ENCODE measurements at regions not wholly inside any gene's neighbourhood (a gene's known extent, or its start where the extent isn't known, plus 50 kb on each side); places are given as distances from the start of the nearest gene placed in this dataset.

DNA sequence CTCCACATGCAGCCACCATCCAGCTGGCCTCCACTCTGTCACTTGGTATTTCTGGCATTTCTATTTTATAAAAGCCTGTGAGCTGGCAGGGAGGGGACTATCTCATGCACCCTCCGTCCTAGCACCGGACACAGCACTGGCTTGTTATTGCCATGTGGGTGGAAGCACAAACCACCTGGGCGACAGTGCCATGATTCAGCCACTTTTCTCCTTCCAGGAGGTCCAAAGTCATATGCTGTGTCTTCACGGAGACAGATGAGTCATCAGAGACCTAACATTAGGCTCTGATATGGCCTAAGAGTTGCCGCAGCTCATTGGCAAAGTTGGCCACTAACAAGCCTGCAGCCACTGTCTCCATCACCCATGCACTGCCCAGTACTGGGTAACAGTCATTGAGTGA, 1123.0 kb downstream of the VRK1 start:
- CTCF ChIA-PET, result no interaction called here
- Histone ChIP-seq H3K9me3 (no peaks in the 10 kb centered on the region), H3K27me3 (replicated peaks in 1 of 2; ENCODE audit: control insufficient read depth in 2 of 2, extremely low read depth in 1 of 2, insufficient read depth in 2 of 2, low read length in 1 of 2) (no peaks in the 10 kb centered on the region), H3K4me1 (ENCODE audit: control insufficient read depth in 1 of 2, extremely low read depth in 1 of 2, insufficient read depth in 2 of 2, low read length in 2 of 2) (peaks cover 5 to 9% of the 10 kb centered on the region in 2 experiments), H3K4me3 (ENCODE audit: control insufficient read depth in 1 of 2, extremely low read depth in 1 of 2, low read length in 1 of 2) (no peak overlapping the region), H3K27ac (ENCODE audit: low read length) (no peak overlapping the region), H3K36me3 (ENCODE audit: control insufficient read depth in 2 of 2, extremely low read depth in 1 of 2, insufficient read depth in 1 of 2, low read length in 1 of 2) (no peaks in the 10 kb centered on the region)
- Mint-ChIP-seq H3K4me1 (peaks cover 17 to 21% (median 20%) of the 10 kb centered on the region in 3 donors), H3K4me3 (no peak overlapping the region), H3K9me3 (no peaks in the 10 kb centered on the region), H3K27ac (no peak overlapping the region), H3K36me3 (no peaks in the 10 kb centered on the region), H3K27me3 (no peaks in the 10 kb centered on the region)
- ATAC-seq (replicated peaks in 1 of 4) (no peak), DNase-seq (no peak)
- WGBS (ENCODE audit: insufficient coverage), result 100% methylated on average over 3 of the region's 5 CpGs
- POLR2A ChIA-PET, result no interaction called here

DNA sequence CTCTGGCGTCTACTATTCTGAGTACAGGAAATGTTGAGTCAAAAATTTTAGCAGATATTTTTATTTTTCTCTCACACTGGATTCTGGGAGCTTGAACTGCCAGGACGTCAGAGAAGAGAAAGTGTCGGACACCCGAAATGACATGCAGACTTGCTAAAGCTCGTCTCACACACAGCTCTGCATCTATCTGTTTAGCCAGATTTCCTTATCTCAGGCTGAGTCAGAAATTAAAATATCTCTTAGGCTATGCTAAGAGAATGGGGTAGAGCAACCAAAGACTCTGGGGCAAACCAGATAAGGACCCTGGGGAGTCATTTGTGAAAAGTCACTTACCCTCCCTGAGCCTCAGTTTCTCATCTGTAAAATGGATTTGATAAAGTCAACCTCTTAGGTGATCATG, 1124.1 kb downstream of the VRK1 start:
- ChIA-PET POLR2A (no interaction called here), CTCF (no interaction called here)
- no CpG with 5 or more reads among the region's 5 CpGs for WGBS (ENCODE audit: insufficient coverage)
- no peak overlapping the region for H3K4me3 ChIP-seq (ENCODE audit: control insufficient read depth in 1 of 2, extremely low read depth in 1 of 2, low read length in 1 of 2)
- H3K27ac ChIP-seq (ENCODE audit: low read length), result no peak overlapping the region
- Mint-ChIP-seq H3K27me3 (no peaks in the 10 kb centered on the region), H3K4me3 (no peak overlapping the region), H3K9me3 (no peaks in the 10 kb centered on the region), H3K27ac (no peak overlapping the region), H3K36me3 (peaks cover 8% of the 10 kb centered on the region), H3K4me1 (peaks cover 17 to 27% (median 21%) of the 10 kb centered on the region in 3 donors)
- no peaks in the 10 kb centered on the region for H3K9me3 ChIP-seq
- H3K36me3 ChIP-seq (ENCODE audit: control insufficient read depth in 2 of 2, extremely low read depth in 1 of 2, insufficient read depth in 1 of 2, low read length in 1 of 2), result no peaks in the 10 kb centered on the region
- ATAC-seq (replicated peaks in 1 of 4) (no peak), DNase-seq (no peak)
- H3K27me3 ChIP-seq (replicated peaks in 1 of 2; ENCODE audit: control insufficient read depth in 2 of 2, extremely low read depth in 1 of 2, insufficient read depth in 2 of 2, low read length in 1 of 2), result no peaks in the 10 kb centered on the region
- H3K4me1 ChIP-seq (ENCODE audit: control insufficient read depth in 1 of 2, extremely low read depth in 1 of 2, insufficient read depth in 2 of 2, low read length in 2 of 2), result peaks cover 5 to 18% of the 10 kb centered on the region in 2 experiments

- no peaks in the 10 kb centered on the region for H3K36me3 ChIP-seq (ENCODE audit: control insufficient read depth in 2 of 2, extremely low read depth in 1 of 2, insufficient read depth in 1 of 2, low read length in 1 of 2)
- H3K36me3 Mint-ChIP-seq, result peaks cover 14% of the 10 kb centered on the region
- H3K27ac ChIP-seq (ENCODE audit: low read length), result no peak overlapping the region
- H3K4me1 Mint-ChIP-seq, result peaks cover 5 to 19% (median 15%) of the 10 kb centered on the region in 3 donors
- no peaks in the 10 kb centered on the region for H3K9me3 Mint-ChIP-seq
- DNase-seq, result peak in 1 of 35 experiments; percentile 14
- H3K4me3 ChIP-seq (ENCODE audit: control insufficient read depth in 1 of 2, extremely low read depth in 1 of 2, low read length in 1 of 2), result no peak overlapping the region
- H3K27me3 ChIP-seq (replicated peaks in 1 of 2; ENCODE audit: control insufficient read depth in 2 of 2, extremely low read depth in 1 of 2, insufficient read depth in 2 of 2, low read length in 1 of 2), result no peaks in the 10 kb centered on the region
- no peak overlapping the region for H3K27ac Mint-ChIP-seq
- H3K27me3 Mint-ChIP-seq, result no peaks in the 10 kb centered on the region
- peaks cover 0 to 9% of the 10 kb centered on the region in 2 experiments for H3K4me1 ChIP-seq (ENCODE audit: control insufficient read depth in 1 of 2, extremely low read depth in 1 of 2, insufficient read depth in 2 of 2, low read length in 2 of 2)
- 67% methylated on average over 4 of the region's 11 CpGs for WGBS (ENCODE audit: insufficient coverage)
- ChIA-PET POLR2A (no interaction called here), CTCF (no interaction called here)
- peak in 1 of 4 experiments; percentile 16 for ATAC-seq (replicated peaks in 1 of 4)
- H3K4me3 Mint-ChIP-seq, result no peak overlapping the region
- no peaks in the 10 kb centered on the region for H3K9me3 ChIP-seq
These were observed 1127.9 kb downstream of the VRK1 start for GRCh38 chr14:97924922-97925613.

DNA sequence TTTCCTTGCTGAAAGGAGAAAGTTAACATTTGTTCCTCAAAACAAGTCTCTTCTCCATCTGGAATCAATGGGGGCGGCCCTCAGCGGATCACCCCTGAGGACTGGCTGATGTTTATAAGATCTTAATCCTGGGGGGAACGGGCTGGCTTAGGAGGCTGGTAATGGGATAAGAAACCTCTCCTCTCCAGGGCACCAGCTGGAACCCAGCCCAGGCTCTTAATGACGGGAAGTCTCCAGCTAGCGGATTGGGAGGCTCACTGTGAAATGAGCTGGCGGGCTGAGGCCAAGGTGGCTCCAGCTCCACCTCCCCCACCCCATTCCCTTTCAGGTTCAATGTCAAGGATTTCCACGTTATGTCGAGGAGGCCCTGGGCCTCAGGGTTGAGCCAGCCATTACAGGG, 1133.0 kb downstream of the VRK1 start:
- ATAC-seq (replicated peaks in 1 of 4) (no peak), DNase-seq (no peak)
- Histone ChIP-seq H3K36me3 (ENCODE audit: control insufficient read depth in 2 of 2, extremely low read depth in 1 of 2, insufficient read depth in 1 of 2, low read length in 1 of 2) (no peaks in the 10 kb centered on the region), H3K4me1 (ENCODE audit: control insufficient read depth in 1 of 2, extremely low read depth in 1 of 2, insufficient read depth in 2 of 2, low read length in 2 of 2) (peaks cover 0 to 9% of the 10 kb centered on the region in 2 experiments), H3K27ac (ENCODE audit: low read length) (no peak overlapping the region), H3K9me3 (no peaks in the 10 kb centered on the region), H3K27me3 (replicated peaks in 1 of 2; ENCODE audit: control insufficient read depth in 2 of 2, extremely low read depth in 1 of 2, insufficient read depth in 2 of 2, low read length in 1 of 2) (no peaks in the 10 kb centered on the region), H3K4me3 (ENCODE audit: control insufficient read depth in 1 of 2, extremely low read depth in 1 of 2, low read length in 1 of 2) (no peak overlapping the region)
- no peaks in the 10 kb centered on the region for H3K9me3 Mint-ChIP-seq
- no peak overlapping the region for H3K4me3 Mint-ChIP-seq
- no peaks in the 10 kb centered on the region for H3K27me3 Mint-ChIP-seq
- H3K4me1 Mint-ChIP-seq, result peaks cover 12 to 45% (median 18%) of the 10 kb centered on the region in 3 donors
- no peak overlapping the region for H3K27ac Mint-ChIP-seq
- 100% methylated on average over 2 of the region's 8 CpGs for WGBS (ENCODE audit: insufficient coverage)
- CTCF ChIA-PET, result interaction anchor here in 1 of 2 donors (0.5 kb wide), 1 partner anchor 1365 kb away, joined by 8 read pairs; no protein-coding TSS in a partner anchor
- POLR2A ChIA-PET, result no interaction called here
- peaks cover 41% of the 10 kb centered on the region for H3K36me3 Mint-ChIP-seq

- DNase-seq (no peak), ATAC-seq (replicated peaks in 1 of 4) (no peak)
- Histone ChIP-seq H3K4me3 (ENCODE audit: control insufficient read depth in 1 of 2, extremely low read depth in 1 of 2, low read length in 1 of 2) (no peak overlapping the region), H3K4me1 (ENCODE audit: control insufficient read depth in 1 of 2, extremely low read depth in 1 of 2, insufficient read depth in 2 of 2, low read length in 2 of 2) (peaks cover 0 to under 1% of the 10 kb centered on the region in 2 experiments), H3K27me3 (replicated peaks in 1 of 2; ENCODE audit: control insufficient read depth in 2 of 2, extremely low read depth in 1 of 2, insufficient read depth in 2 of 2, low read length in 1 of 2) (no peaks in the 10 kb centered on the region), H3K27ac (ENCODE audit: low read length) (no peak overlapping the region), H3K36me3 (ENCODE audit: control insufficient read depth in 2 of 2, extremely low read depth in 1 of 2, insufficient read depth in 1 of 2, low read length in 1 of 2) (no peaks in the 10 kb centered on the region), H3K9me3 (no peaks in the 10 kb centered on the region)
- H3K9me3 Mint-ChIP-seq, result no peaks in the 10 kb centered on the region
- POLR2A ChIA-PET, result no interaction called here
- H3K4me3 Mint-ChIP-seq, result no peak overlapping the region
- H3K27me3 Mint-ChIP-seq, result no peaks in the 10 kb centered on the region
- peaks cover 9 to 41% (median 12%) of the 10 kb centered on the region in 3 donors for H3K4me1 Mint-ChIP-seq
- WGBS (ENCODE audit: insufficient coverage), result 97% methylated on average over 3 of the region's 4 CpGs
- CTCF ChIA-PET, result interaction anchor here in 1 of 2 donors (0.6 to 0.7 kb wide), 2 partner anchors 329 to 829 kb away, joined by 4 to 7 read pairs; no protein-coding TSS in a partner anchor
- peaks cover 33% of the 10 kb centered on the region for H3K36me3 Mint-ChIP-seq
- peak overlapping the region; percentile 4 to 19 for H3K27ac Mint-ChIP-seq
These were observed 1134.1 kb downstream of the VRK1 start for GRCh38 chr14:97931273-97931672.

GRCh38 chr14:97942921-97943320, 1145.7 kb downstream of the VRK1 start:
- Histone ChIP-seq H3K4me1 (ENCODE audit: control insufficient read depth in 1 of 2, extremely low read depth in 1 of 2, insufficient read depth in 2 of 2, low read length in 2 of 2) (no peaks in the 10 kb centered on the region), H3K4me3 (ENCODE audit: control insufficient read depth in 1 of 2, extremely low read depth in 1 of 2, low read length in 1 of 2) (no peak overlapping the region), H3K36me3 (ENCODE audit: control insufficient read depth in 2 of 2, extremely low read depth in 1 of 2, insufficient read depth in 1 of 2, low read length in 1 of 2) (peaks cover 0 to 9% of the 10 kb centered on the region in 2 donors), H3K27me3 (replicated peaks in 1 of 2; ENCODE audit: control insufficient read depth in 2 of 2, extremely low read depth in 1 of 2, insufficient read depth in 2 of 2, low read length in 1 of 2) (no peaks in the 10 kb centered on the region), H3K27ac (ENCODE audit: low read length) (no peak overlapping the region), H3K9me3 (no peaks in the 10 kb centered on the region)
- H3K27ac Mint-ChIP-seq, result no peak overlapping the region
- no peak for ATAC-seq (replicated peaks in 1 of 4)
- H3K9me3 Mint-ChIP-seq, result peaks cover 0 to 9% (median 2%) of the 10 kb centered on the region in 3 donors
- ChIA-PET POLR2A (no interaction called here), CTCF (no interaction called here)
- peaks cover 61% of the 10 kb centered on the region for H3K36me3 Mint-ChIP-seq
- DNase-seq, result no peak
- no peaks in the 10 kb centered on the region for H3K27me3 Mint-ChIP-seq
- H3K4me3 Mint-ChIP-seq, result no peak overlapping the region
- peaks cover 13 to 27% (median 21%) of the 10 kb centered on the region in 3 donors for H3K4me1 Mint-ChIP-seq
- WGBS (ENCODE audit: insufficient coverage), result no CpG with 5 or more reads among the region's 1 CpG
